H1 (cell line): ENCODE measurements at regions not wholly inside any gene's neighbourhood (a gene's known extent, or its start where the extent isn't known, plus 50 kb on each side); places are given as distances from the start of the nearest gene placed in this dataset.
A peak's percentile ranks its signal among the peaks of the same experiment; 100 is the strongest.

Experiments used
- CTCF ChIA-PET: fragments of 300-600 bp; sonication (Branson Sonifier 250); formaldehyde crosslinking; loops from one replicate; lab custom pipeline; 2021; ENCODE audit not compliant: partially characterized antibody; lab: Charles Lee
- POLR2A ChIA-PET: fragments of 300-600 bp; sonication (Branson Sonifier 250); formaldehyde crosslinking; loops from one replicate; lab custom pipeline; 2021; ENCODE audit warnings: inconsistent platforms; ENCODE audit not compliant: partially characterized antibody; lab: Charles Lee
- DNase-seq, 2 experiments: peaks; one replicate each; pipeline versions ENCODE4 v3.0.0 to v3.0.0-alpha.2; 2010 to 2022; ENCODE audit warnings: low spot score in 2 of 2, low read depth in 1 of 2, mixed read lengths in 1 of 2
- FAIRE-seq: peaks from 2 replicates; lab custom pipeline; 2011; peaks lifted over from hg19 to GRCh38; lab: Jason Lieb, UNC
- H2AFZ ChIP-seq: 2 replicates; pipeline ENCODE4 v1.8.1; 2012; ENCODE audit warnings: low read length, inconsistent platforms
- H2AK5ac ChIP-seq: 2 replicates; pipeline ENCODE4 v1.6.1; 2013; ENCODE audit warnings: low read depth, low read length
- H2BK120ac ChIP-seq: replicated peaks from 2 replicates; pipeline ENCODE3; 2013; ENCODE audit warnings: low read depth, low read length, inconsistent platforms
- H2BK12ac ChIP-seq: 2 replicates; pipeline ENCODE4 v1.6.1; 2013; ENCODE audit warnings: low read depth, low read length
- H2BK15ac ChIP-seq: 2 replicates; pipeline ENCODE4 v1.6.1; 2013; ENCODE audit warnings: low read length
- H2BK20ac ChIP-seq: 2 replicates; pipeline ENCODE4 v1.6.1; 2013; ENCODE audit warnings: low read length
- H2BK5ac ChIP-seq: 2 replicates; pipeline ENCODE4 v1.6.1; 2013; ENCODE audit warnings: low read depth, low read length
- H3K14ac ChIP-seq: 2 replicates; pipeline ENCODE4 v1.6.1; 2013; ENCODE audit warnings: inconsistent platforms; ENCODE audit not compliant: insufficient read length
- H3K18ac ChIP-seq: 2 replicates; pipeline ENCODE4 v1.6.1; 2013; ENCODE audit warnings: low read length; ENCODE audit errors: extremely low read depth
- H3K23ac ChIP-seq: 2 replicates; pipeline ENCODE4 v1.6.1; 2013; ENCODE audit warnings: inconsistent platforms; ENCODE audit not compliant: insufficient read length
- H3K23me2 ChIP-seq: 2 replicates; pipeline ENCODE4 v1.6.1; 2013; ENCODE audit warnings: low read depth, low read length
- H3K27ac ChIP-seq: 2 replicates; pipeline ENCODE4 v1.6.1; 2011; ENCODE audit warnings: low read depth, low read length, inconsistent platforms
- H3K27me3 ChIP-seq, 4 experiments: replicated peaks in 1 of 4; 1 replicate in 1 of 4; 2 replicates in 3 of 4; pipeline versions ENCODE4 v1.6.1 to v1.8.1; 2011 to 2013; ENCODE audit warnings: low read length in 3 of 4, mild to moderate bottlenecking in 3 of 4, inconsistent platforms in 2 of 4, mixed read lengths in 2 of 4, moderate library complexity in 1 of 4; ENCODE audit not compliant: control insufficient read depth in 3 of 4, insufficient read depth in 3 of 4; ENCODE audit errors: extremely low read depth in 1 of 4
- H3K36me3 ChIP-seq, 4 experiments: 2 replicates each; pipeline versions ENCODE4 v1.6.1 to v1.8.1; 2011 to 2013; ENCODE audit warnings: mild to moderate bottlenecking in 4 of 4, low read length in 3 of 4, moderate library complexity in 2 of 4, control low read depth in 1 of 4, inconsistent platforms in 1 of 4; ENCODE audit not compliant: insufficient read depth in 4 of 4, control insufficient read depth in 2 of 4
- H3K4ac ChIP-seq: replicated peaks from 2 replicates; pipeline ENCODE3; 2013; ENCODE audit warnings: low read length, low read depth, mixed read lengths, inconsistent platforms; ENCODE audit not compliant: insufficient read length
- H3K4me1 ChIP-seq, 4 experiments: replicated peaks in 1 of 4; 1 replicate in 1 of 4; 2 replicates in 3 of 4; pipeline versions ENCODE4 v1.6.1 to v1.8.1; 2011 to 2013; ENCODE audit warnings: low read length in 3 of 4, inconsistent platforms in 2 of 4, mixed read lengths in 1 of 4; ENCODE audit not compliant: insufficient read depth in 4 of 4, control insufficient read depth in 3 of 4
- H3K4me2 ChIP-seq, 2 experiments: 2 replicates each; pipeline versions ENCODE4 v1.6.1 to v1.8.1; 2011 to 2013; ENCODE audit warnings: low read depth in 2 of 2, low read length in 2 of 2, control low read depth in 1 of 2, inconsistent platforms in 1 of 2, mild to moderate bottlenecking in 1 of 2; ENCODE audit not compliant: insufficient read depth in 1 of 2
- H3K4me3 ChIP-seq, 4 experiments: fragments of 200-600, 300-600 bp in 1 of 4; sonication (generic), shearing (Covaris generic), sonication (Bioruptor Twin) in 1 of 4; 2 replicates each; pipeline versions ENCODE4 v1.5.1 to v1.8.1; 2011 to 2016; ENCODE audit warnings: low read length in 4 of 4, low read depth in 3 of 4, control low read depth in 2 of 4, inconsistent platforms in 2 of 4, mild to moderate bottlenecking in 2 of 4, mixed read lengths in 1 of 4, moderate library complexity in 1 of 4; ENCODE audit not compliant: insufficient read depth in 2 of 4; ENCODE audit errors: extremely low read depth in 1 of 4
- H3K56ac ChIP-seq: replicated peaks from 2 replicates; pipeline ENCODE3; 2013; ENCODE audit warnings: low read depth, mild to moderate bottlenecking, mixed read lengths, low read length, inconsistent platforms; ENCODE audit not compliant: insufficient read length
- H3K79me1 ChIP-seq: 2 replicates; pipeline ENCODE4 v1.6.1; 2013; ENCODE audit warnings: low read depth, low read length, control low read depth
- H3K79me2 ChIP-seq, 2 experiments: 2 replicates each; pipeline versions ENCODE4 v1.6.1 to v1.8.1; 2012 to 2013; ENCODE audit warnings: low read length in 2 of 2, mild to moderate bottlenecking in 2 of 2, inconsistent platforms in 1 of 2; ENCODE audit not compliant: insufficient read depth in 2 of 2, control insufficient read depth in 1 of 2
- H3K9ac ChIP-seq, 4 experiments: replicated peaks in 1 of 4; 1 replicate in 1 of 4; 2 replicates in 3 of 4; pipeline versions ENCODE4 v1.6.1 to v1.8.1; 2011 to 2013; ENCODE audit warnings: low read depth in 3 of 4, low read length in 3 of 4, control low read depth in 2 of 4, mild to moderate bottlenecking in 2 of 4, moderate library complexity in 2 of 4, inconsistent platforms in 1 of 4; ENCODE audit errors: extremely low read depth in 1 of 4
- H3K9me3 ChIP-seq, 2 experiments: 2 replicates each; pipeline versions ENCODE4 v1.6.1 to v1.8.1; 2012 to 2013; ENCODE audit warnings: mild to moderate bottlenecking in 2 of 2, moderate library complexity in 2 of 2, control low read depth in 1 of 2, inconsistent platforms in 1 of 2, low read depth in 1 of 2, low read length in 1 of 2, mixed read lengths in 1 of 2; ENCODE audit not compliant: insufficient read depth in 2 of 2
- H4K20me1 ChIP-seq, 2 experiments: replicated peaks in 1 of 2; 2 replicates each; pipeline versions ENCODE3 to v1.8.1; 2011 to 2013; ENCODE audit warnings: inconsistent platforms in 2 of 2, low read length in 2 of 2, mild to moderate bottlenecking in 1 of 2; ENCODE audit not compliant: insufficient read depth in 2 of 2, control insufficient read depth in 1 of 2
- H4K5ac ChIP-seq: 2 replicates; pipeline ENCODE4 v1.6.1; 2013; ENCODE audit warnings: low read length, low read depth, mixed read lengths, inconsistent platforms; ENCODE audit not compliant: insufficient read length
- H4K8ac ChIP-seq: 2 replicates; pipeline ENCODE4 v1.8.0; 2013; ENCODE audit warnings: mild to moderate bottlenecking, moderate library complexity, low read length, inconsistent platforms; ENCODE audit not compliant: insufficient read depth; ENCODE audit errors: extremely low read depth
- H4K91ac ChIP-seq: replicated peaks from 2 replicates; pipeline ENCODE3; 2013; ENCODE audit warnings: low read length, mixed read lengths, inconsistent platforms; ENCODE audit not compliant: insufficient read length
- ASH2L ChIP-seq: fragments of 200-600, 300-600 bp; sonication (generic); IDR thresholded peaks from one replicate; pipeline ENCODE4 v1.7.1; 2017; ENCODE audit warnings: low read length
- CBX5 ChIP-seq: fragments of 300-800, 300-1000 bp; sonication (generic); IDR thresholded peaks from 2 replicates; pipeline ENCODE4 v1.7.1; 2016; ENCODE audit warnings: antibody characterized with exemption, low read length, low read depth
- CTBP2 ChIP-seq: IDR thresholded peaks from 2 replicates; pipeline ENCODE4 v1.7.0; 2011; ENCODE audit warnings: borderline replicate concordance, mild to moderate bottlenecking, moderate library complexity, mixed read lengths, low read length; ENCODE audit not compliant: insufficient read depth, insufficient read length
- CTCF ChIP-seq, 3 experiments: IDR thresholded peaks; 1 replicate in 2 of 3; 2 replicates in 1 of 3; pipeline versions ENCODE4 v1.5.1 to v1.6.1; 2011; ENCODE audit warnings: low read length in 3 of 3, mild to moderate bottlenecking in 3 of 3, inconsistent platforms in 2 of 3, low read depth in 1 of 3, moderate library complexity in 1 of 3; ENCODE audit not compliant: insufficient read depth in 1 of 3; ENCODE audit errors: control extremely low read depth in 1 of 3
- EGR1 ChIP-seq: IDR thresholded peaks from 2 replicates; pipeline ENCODE4 v1.6.1; 2011; ENCODE audit warnings: low read depth, low read length, borderline replicate concordance
- EZH2 ChIP-seq: fragments of 200-600 bp; sonication (generic); IDR thresholded peaks from 2 replicates; pipeline ENCODE4 v1.7.1; 2012; ENCODE audit warnings: low read depth, mild to moderate bottlenecking, moderate library complexity, low read length, inconsistent platforms; ENCODE audit not compliant: severe bottlenecking
- NRF1 ChIP-seq: IDR thresholded peaks from 2 replicates; pipeline ENCODE4 v1.6.1; 2011; ENCODE audit warnings: mild to moderate bottlenecking, low read depth, low read length, improper control_type of control experiment
- POLR2A ChIP-seq, 2 experiments: IDR thresholded peaks; 1 replicate in 1 of 2; 2 replicates in 1 of 2; pipeline ENCODE4 v1.6.1; 2011; ENCODE audit warnings: low read depth in 2 of 2, low read length in 2 of 2, mild to moderate bottlenecking in 2 of 2; ENCODE audit errors: control extremely low read depth in 1 of 2
- USF2 ChIP-seq: IDR thresholded peaks from 2 replicates; pipeline ENCODE4 v1.6.1; 2011; ENCODE audit warnings: low read length, improper control_type of control experiment
- WGBS, 2 experiments: shearing (Covaris generic) in 1 of 2; methylation state at CpG; one replicate each; pipeline versions ENCODE4 v1.1.6 to v1.1.7; 2013 to 2015; ENCODE audit warnings: low lambda C conversion rate in 2 of 2, mixed read lengths in 2 of 2, inconsistent platforms in 1 of 2, low coverage in 1 of 2, missing lambda C conversion rate in 1 of 2; ENCODE audit not compliant: insufficient replicate concordance in 2 of 2, insufficient coverage in 1 of 2, insufficient read length in 1 of 2; ENCODE audit errors: extremely low coverage in 1 of 2, missing lambda C conversion rate in 1 of 2; 5-methylcytosine and 5-hydroxymethylcytosine counted together

GRCh38 chr2:7097353-7097895 lies 180.2 kb downstream of the RNF144A start:
- Histone ChIP-seq H3K4me2 (no peak overlapping the region; a peak in 1 of 4 replicates), H3K36me3 (no peaks in the 10 kb centered on the region), H2AFZ (peak overlapping the region; percentile 94), H4K20me1 (peaks cover 0 to 1% of the 10 kb centered on the region in 2 experiments), H3K56ac (no peak overlapping the region), H3K9ac (no peak overlapping the region), H3K18ac (peak overlapping the region; percentile 62), H3K79me2 (no peaks in the 10 kb centered on the region), H3K9me3 (no peaks in the 10 kb centered on the region), H4K8ac (peak overlapping the region; percentile 37; the same call in 1 of the 2 replicates), H2BK15ac (0 out of 2 replicates have a peak overlapping the region, but pooled peaks have one; percentile 88), H3K23ac (no peak overlapping the region), H2BK120ac (no peak overlapping the region), H2BK12ac (no peak overlapping the region), H2BK5ac (peak overlapping the region; percentile 47; the same call in 1 of the 2 replicates), H2BK20ac (no peak overlapping the region), H3K79me1 (no peaks in the 10 kb centered on the region), H3K4ac (no peak overlapping the region), H2AK5ac (no peak overlapping the region), H3K14ac (no peak overlapping the region), H3K27ac (no peak overlapping the region), H4K5ac (no peak overlapping the region), H3K4me3 (no peak overlapping the region), H3K23me2 (no peaks in the 10 kb centered on the region), H4K91ac (peak overlapping the region; percentile 35), H3K27me3 (no peaks in the 10 kb centered on the region; a peak in 1 of 7 replicates), H3K4me1 (peaks cover 0 to 5% (median 3%) of the 10 kb centered on the region in 4 experiments; a peak in 3 of 7 replicates)
- FAIRE-seq: peak; percentile 32
- peak; percentile 73 to 92 for DNase-seq
- POLR2A ChIA-PET: interaction anchor here (0.8 kb wide), 1 partner anchor 1583 kb away, joined by 3 read pairs; no protein-coding TSS in a partner anchor
- WGBS, 2 experiments: 10% methylated on average over 18 of the region's 18 CpGs; no CpG with 5 or more reads in 1 of the 2 experiments
- CTCF ChIA-PET: interaction anchor here (0.6 to 5.5 kb wide), 29 partner anchors 11 to 1545 kb away, joined by 3 to 55 read pairs (median 3); partner anchors contain the start of gene RNF144A
- no peak for TF ChIP-seq EGR1
- no peak for TF ChIP-seq EZH2
- TF ChIP-seq CTBP2: no peak
- TF ChIP-seq CTCF (IDR thresholded peaks at IDR 0.05; ENCODE audit: control extremely low read depth in 1 of 3, insufficient read depth in 1 of 3, low read depth in 1 of 3, low read length in 3 of 3): peak; percentile 83 to 100 (median 98)
- TF ChIP-seq CBX5: no peak
- 0 out of 2 replicates have a peak, but pooled peaks have one; percentile 11 for TF ChIP-seq USF2
- TF ChIP-seq ASH2L: no peak
- no peak for TF ChIP-seq POLR2A (IDR thresholded peaks at IDR 0.05; ENCODE audit: control extremely low read depth in 1 of 2, low read depth in 2 of 2, low read length in 2 of 2)
- TF ChIP-seq NRF1: no peak
